Upper lobe of left lung (tissue), 4 donors: ENCODE measurements at regions not wholly inside any gene's neighbourhood (a gene's known extent, or its start where the extent isn't known, plus 50 kb on each side); places are given as distances from the start of the nearest gene placed in this dataset.

Source experiments
- CTCF ChIP-seq, 6 experiments: fragments of 450-650 bp in 4 of 6; fragments of 200-600 bp in 2 of 6; sonication (generic) in 2 of 6; IDR thresholded peaks; one replicate each; pipeline ENCODE4 v1.5.1; 2016 to 2019; ENCODE audit warnings: antibody characterized with exemption in 6 of 6
- POLR2AphosphoS5 ChIP-seq, 2 donors: sonication (generic); formaldehyde crosslinking; IDR thresholded peaks; one replicate each; pipeline ENCODE4 v1.5.1; 2017; ENCODE audit warnings: antibody characterized with exemption in 2 of 2

DNA sequence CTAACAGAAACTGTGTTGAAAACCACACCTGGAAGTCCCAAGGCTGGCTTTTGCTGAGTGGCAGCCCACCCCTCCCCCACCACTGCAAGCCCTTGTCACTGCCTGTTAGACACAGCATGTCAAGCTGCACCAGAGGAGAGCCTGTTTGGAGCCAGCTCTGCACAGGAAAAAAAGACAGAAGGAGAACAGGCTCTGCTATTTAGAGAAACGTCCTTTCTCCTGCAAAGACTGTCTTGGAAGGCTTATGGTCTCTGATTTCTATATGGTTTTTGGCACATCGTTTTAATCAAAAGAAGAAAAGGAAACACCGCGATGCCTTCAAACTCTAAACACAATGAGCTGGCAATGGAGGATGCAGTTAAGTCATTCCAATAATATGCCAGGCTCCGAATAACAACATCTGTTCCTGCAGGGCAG is 275.5 kb downstream of the MAP2K4 start:
- TF ChIP-seq CTCF (IDR thresholded peaks at IDR 0.05) (no peak), POLR2AphosphoS5 (IDR thresholded peaks at IDR 0.05) (no peak)
